NT2/D1 (cell line): ENCODE measurements at regions not wholly inside any gene's neighbourhood (a gene's known extent, or its start where the extent isn't known, plus 50 kb on each side); places are given as distances from the start of the nearest gene placed in this dataset.

ENCODE experiments used
- YY1 ChIP-seq: IDR thresholded peaks from 2 replicates; pipeline ENCODE4 v1.6.1; 2011; ENCODE audit not compliant: insufficient read length, insufficient read depth
- ZNF274 ChIP-seq: IDR thresholded peaks from 2 replicates; pipeline ENCODE4 v1.6.1; 2011; ENCODE audit warnings: mild to moderate bottlenecking, low read depth, low read length

- no peak for TF ChIP-seq YY1
- TF ChIP-seq ZNF274 = no peak
These were observed 81.7 kb upstream of the FRMD1 start for GRCh38 chr6:168160506-168161370.
